A549 (cell line): ENCODE measurements at regions not wholly inside any gene's neighbourhood (a gene's known extent, or its start where the extent isn't known, plus 50 kb on each side); places are given as distances from the start of the nearest gene placed in this dataset.

Source experiments
- ATAC-seq, 2 experiments: fragments of 200-7000 bp in 1 of 2; fragments of >200 bp in 1 of 2; cut with Nextera tagmentation in 1 of 2; cut with Tn5 transposase in 1 of 2; 3 replicates each; pipeline versions ENCODE4 v1.8.0 to v1.9.1; 2018 to 2020; ENCODE audit warnings: mild to moderate bottlenecking in 1 of 2, moderate library complexity in 1 of 2
- CTCF ChIA-PET: fragments of 300-600 bp; sonication (Branson Sonifier 250); formaldehyde crosslinking; extraction: SDS; loops from one replicate; lab custom pipeline; 2021; ENCODE audit warnings: antibody characterized with exemption, inconsistent platforms; lab: Yijun Ruan, JAX
- POLR2A ChIA-PET: fragments of 350-600 bp; formaldehyde crosslinking; extraction: SDS; loops from one replicate; lab custom pipeline; 2021; ENCODE audit warnings: antibody characterized with exemption, inconsistent platforms; lab: Yijun Ruan, JAX
- DNase-seq, 2 experiments: peaks; one replicate each; pipeline versions ENCODE4 v3.0.0 to v3.0.0-alpha.2; 2011 to 2016; ENCODE audit warnings: low read depth in 1 of 2, low spot score in 1 of 2
- FAIRE-seq: peaks from 2 replicates; lab custom pipeline; 2011; peaks lifted over from hg19 to GRCh38; lab: Jason Lieb, UNC
- H3K27ac ChIP-seq, 2 experiments: fragments of >200 bp; sonication (Bioruptor Twin); formaldehyde crosslinking; 3 replicates each; pipeline ENCODE4 v1.5.1; 2016 to 2017
- H3K4me1 ChIP-seq: fragments of >200 bp; sonication (Bioruptor Twin); formaldehyde crosslinking; 3 replicates; pipeline ENCODE4 v1.6.1; 2016
- H3K4me2 ChIP-seq: fragments of >200 bp; sonication (Bioruptor Twin); formaldehyde crosslinking; 3 replicates; pipeline ENCODE4 v1.6.1; 2016
- H3K4me3 ChIP-seq: fragments of >200 bp; sonication (Bioruptor Twin); formaldehyde crosslinking; 3 replicates; pipeline ENCODE4 v1.5.1; 2016
- H3K9me3 ChIP-seq: fragments of >200 bp; sonication (Bioruptor Twin); formaldehyde crosslinking; 3 replicates; pipeline ENCODE4 v1.6.1; 2016
- EHF ChIP-seq: fragments of 250-450 bp; sonication (Bioruptor Pico); IDR thresholded peaks from 2 replicates; pipeline ENCODE4 v1.5.0; 2020; ENCODE audit warnings: mild to moderate bottlenecking
- ESRRA ChIP-seq: fragments of 150-350 bp; IDR thresholded peaks from 2 replicates; pipeline ENCODE4 v1.6.1; 2014; ENCODE audit warnings: mild to moderate bottlenecking, low read length, borderline replicate concordance
- FOSB ChIP-seq: fragments of 250-450 bp; sonication (Bioruptor Pico); IDR thresholded peaks from 2 replicates; pipeline ENCODE4 v1.5.0; 2020; ENCODE audit warnings: mild to moderate bottlenecking, moderate library complexity
- HDAC2 ChIP-seq: fragments of 200-600 bp; sonication (generic); IDR thresholded peaks from 2 replicates; pipeline ENCODE4 v1.6.1; 2016
- RFX5 ChIP-seq: fragments of 450-650 bp; IDR thresholded peaks from 2 replicates; pipeline ENCODE4 v1.7.1; 2014; ENCODE audit warnings: antibody characterized with exemption, mild to moderate bottlenecking, moderate library complexity
- SMC3 ChIP-seq: fragments of >200 bp; sonication (Bioruptor Twin); formaldehyde crosslinking; IDR thresholded peaks from 3 replicates; pipeline ENCODE4 v1.6.1; 2018; ENCODE audit warnings: inconsistent platforms
- ZFP36 ChIP-seq: fragments of 450-650 bp; IDR thresholded peaks from 2 replicates; pipeline ENCODE4 v1.6.1; 2014; ENCODE audit warnings: borderline replicate concordance; ENCODE audit not compliant: partially characterized antibody
- ZSCAN20 ChIP-seq: fragments of 250-450 bp; sonication (Bioruptor Pico); IDR thresholded peaks from 2 replicates; pipeline ENCODE4 v1.8.0; 2022; ENCODE audit warnings: mild to moderate bottlenecking, moderate library complexity
- WGBS: methylation state at CpG from one replicate; pipeline ENCODE4 v1.1.6; 2017; ENCODE audit errors: missing lambda C conversion rate; 5-methylcytosine and 5-hydroxymethylcytosine counted together
- TF ChIP-seq, protein P1 (sequence below): IDR thresholded peaks from 2 replicates; pipeline ENCODE4 v1.6.1; 2012
- TF ChIP-seq, protein P2 (sequence below): fragments of 250-450 bp; sonication (Bioruptor Pico); IDR thresholded peaks from 2 replicates; pipeline ENCODE4 v1.5.0; 2020; ENCODE audit warnings: low read depth, mild to moderate bottlenecking, moderate library complexity
- TF ChIP-seq, protein P3 (sequence below): fragments of 200-600 bp; sonication (generic); IDR thresholded peaks from 2 replicates; pipeline ENCODE4 v1.6.1; 2016; ENCODE audit warnings: antibody characterized with exemption, mild to moderate bottlenecking, moderate library complexity
- TF ChIP-seq, protein P4 (sequence below): fragments of >200 bp; sonication (Bioruptor Twin); formaldehyde crosslinking; IDR thresholded peaks from 2 replicates; pipeline ENCODE4 v1.6.1; 2016
- TF ChIP-seq, protein P5 (sequence below): fragments of >200 bp; sonication (Bioruptor Twin); formaldehyde crosslinking; IDR thresholded peaks from 3 replicates; pipeline ENCODE4 v1.5.1; 2016

DNA sequence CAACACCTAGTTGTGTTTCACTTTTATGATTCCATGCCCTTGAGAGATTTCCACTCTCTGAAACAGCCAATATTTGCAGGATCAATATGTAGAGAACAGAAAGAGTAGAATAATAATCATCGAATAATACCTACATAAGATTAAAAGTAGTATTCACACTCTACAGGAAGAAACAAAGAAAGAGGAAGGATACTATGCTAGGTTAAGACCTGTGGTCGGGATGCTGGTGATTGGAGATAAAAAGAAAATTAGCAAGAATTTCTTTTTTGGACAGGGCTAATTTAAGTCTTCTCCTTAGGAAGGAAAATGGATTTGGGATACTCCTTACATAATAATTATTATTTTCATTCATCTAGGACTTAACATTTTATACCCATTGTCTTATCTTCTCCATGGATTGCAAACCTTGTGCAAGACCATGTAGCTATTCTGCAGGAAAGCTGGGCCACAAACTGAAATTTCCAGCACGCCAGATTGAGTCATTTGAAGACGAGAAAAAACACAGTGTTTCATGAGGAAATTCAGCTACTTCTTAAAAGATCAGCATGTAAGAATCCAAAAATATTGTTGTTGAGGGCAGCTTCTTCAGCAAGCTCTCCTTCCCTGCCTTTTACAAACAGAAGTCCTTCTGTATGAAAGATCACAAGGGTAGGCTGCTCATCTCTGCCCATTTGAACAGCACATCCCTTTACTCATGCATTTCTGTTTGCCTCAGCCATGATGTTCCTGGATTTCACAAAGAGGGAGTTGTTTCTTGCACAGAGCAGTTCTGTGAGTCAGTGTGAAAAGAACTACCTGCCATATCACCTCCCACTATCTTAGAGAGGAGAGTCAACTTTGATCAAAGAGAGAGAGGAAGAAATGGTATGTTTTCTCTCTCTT, 90.7 kb downstream of the FAM76B start:
- TF ChIP-seq, protein P1, sequence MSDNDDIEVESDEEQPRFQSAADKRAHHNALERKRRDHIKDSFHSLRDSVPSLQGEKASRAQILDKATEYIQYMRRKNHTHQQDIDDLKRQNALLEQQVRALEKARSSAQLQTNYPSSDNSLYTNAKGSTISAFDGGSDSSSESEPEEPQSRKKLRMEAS, result no peak
- TF ChIP-seq RFX5, result no peak
- no peak for TF ChIP-seq HDAC2
- no peak for TF ChIP-seq EHF
- TF ChIP-seq ZSCAN20 (CRISPR knock-in tag), result no peak
- TF ChIP-seq ZFP36, result no peak
- TF ChIP-seq, protein P2, sequence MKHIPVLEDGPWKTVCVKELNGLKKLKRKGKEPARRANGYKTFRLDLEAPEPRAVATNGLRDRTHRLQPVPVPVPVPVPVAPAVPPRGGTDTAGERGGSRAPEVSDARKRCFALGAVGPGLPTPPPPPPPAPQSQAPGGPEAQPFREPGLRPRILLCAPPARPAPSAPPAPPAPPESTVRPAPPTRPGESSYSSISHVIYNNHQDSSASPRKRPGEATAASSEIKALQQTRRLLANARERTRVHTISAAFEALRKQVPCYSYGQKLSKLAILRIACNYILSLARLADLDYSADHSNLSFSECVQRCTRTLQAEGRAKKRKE (CRISPR knock-in tag), result no peak
- FAIRE-seq (no peak), DNase-seq (no peak), ATAC-seq (no peak)
- WGBS, result 52% methylated on average over 4 of the region's 4 CpGs
- ChIA-PET CTCF (interaction anchor here (0.9 kb wide), 1 partner anchor 8 kb away, joined by 4 read pairs; no protein-coding TSS in a partner anchor), POLR2A (interaction anchor here (0.6 kb wide), 1 partner anchor 955 kb away, joined by 6 read pairs; no protein-coding TSS in a partner anchor)
- no peak overlapping the region for H3K27ac ChIP-seq
- no peak overlapping the region for H3K4me2 ChIP-seq
- no peak overlapping the region for H3K4me3 ChIP-seq
- H3K9me3 ChIP-seq, result no peaks in the 10 kb centered on the region
- no peaks in the 10 kb centered on the region for H3K4me1 ChIP-seq

DNA sequence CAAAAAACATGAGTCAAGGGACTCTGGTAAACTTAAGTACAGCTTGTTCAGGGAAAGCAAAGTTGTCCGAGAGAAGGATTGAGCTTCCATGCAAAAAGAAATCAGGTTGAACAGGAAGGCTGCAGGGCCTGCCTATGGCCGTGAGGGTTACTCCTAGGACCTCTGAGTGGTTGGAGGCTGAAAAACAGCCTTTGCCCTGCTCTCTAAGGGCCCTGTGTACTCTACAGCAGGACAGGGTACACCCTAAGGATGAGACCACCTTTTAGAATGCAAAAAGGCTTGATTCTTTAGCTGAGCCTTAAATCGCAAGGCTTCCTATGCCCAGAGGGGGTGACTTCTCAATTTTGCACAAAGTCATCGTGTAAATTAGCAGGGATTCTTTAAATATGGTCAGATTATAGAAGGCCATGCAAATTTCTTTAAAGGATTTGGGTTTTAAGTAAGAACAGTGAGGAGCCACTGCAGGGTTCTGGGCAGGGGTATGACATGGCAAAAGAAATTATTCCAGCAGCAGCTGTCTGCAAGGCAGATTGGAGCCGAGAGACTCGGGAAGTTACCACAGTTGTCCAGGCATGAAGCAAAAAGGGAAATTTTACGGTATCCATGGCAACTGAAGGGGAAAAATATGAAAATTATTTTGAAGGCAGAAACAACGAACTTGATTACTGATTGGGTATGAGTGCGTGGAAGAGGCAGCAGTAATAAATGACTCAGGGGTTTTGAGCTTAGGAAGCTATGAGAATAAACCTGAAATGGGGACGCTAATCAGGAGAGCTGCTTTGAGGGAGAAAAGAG, 91.8 kb downstream of the FAM76B start:
- Histone ChIP-seq H3K4me3 (no peak overlapping the region), H3K9me3 (no peaks in the 10 kb centered on the region), H3K4me2 (no peak overlapping the region), H3K4me1 (no peaks in the 10 kb centered on the region), H3K27ac (no peak overlapping the region)
- TF ChIP-seq, protein P2 (CRISPR knock-in tag), result no peak
- TF ChIP-seq, protein P3, sequence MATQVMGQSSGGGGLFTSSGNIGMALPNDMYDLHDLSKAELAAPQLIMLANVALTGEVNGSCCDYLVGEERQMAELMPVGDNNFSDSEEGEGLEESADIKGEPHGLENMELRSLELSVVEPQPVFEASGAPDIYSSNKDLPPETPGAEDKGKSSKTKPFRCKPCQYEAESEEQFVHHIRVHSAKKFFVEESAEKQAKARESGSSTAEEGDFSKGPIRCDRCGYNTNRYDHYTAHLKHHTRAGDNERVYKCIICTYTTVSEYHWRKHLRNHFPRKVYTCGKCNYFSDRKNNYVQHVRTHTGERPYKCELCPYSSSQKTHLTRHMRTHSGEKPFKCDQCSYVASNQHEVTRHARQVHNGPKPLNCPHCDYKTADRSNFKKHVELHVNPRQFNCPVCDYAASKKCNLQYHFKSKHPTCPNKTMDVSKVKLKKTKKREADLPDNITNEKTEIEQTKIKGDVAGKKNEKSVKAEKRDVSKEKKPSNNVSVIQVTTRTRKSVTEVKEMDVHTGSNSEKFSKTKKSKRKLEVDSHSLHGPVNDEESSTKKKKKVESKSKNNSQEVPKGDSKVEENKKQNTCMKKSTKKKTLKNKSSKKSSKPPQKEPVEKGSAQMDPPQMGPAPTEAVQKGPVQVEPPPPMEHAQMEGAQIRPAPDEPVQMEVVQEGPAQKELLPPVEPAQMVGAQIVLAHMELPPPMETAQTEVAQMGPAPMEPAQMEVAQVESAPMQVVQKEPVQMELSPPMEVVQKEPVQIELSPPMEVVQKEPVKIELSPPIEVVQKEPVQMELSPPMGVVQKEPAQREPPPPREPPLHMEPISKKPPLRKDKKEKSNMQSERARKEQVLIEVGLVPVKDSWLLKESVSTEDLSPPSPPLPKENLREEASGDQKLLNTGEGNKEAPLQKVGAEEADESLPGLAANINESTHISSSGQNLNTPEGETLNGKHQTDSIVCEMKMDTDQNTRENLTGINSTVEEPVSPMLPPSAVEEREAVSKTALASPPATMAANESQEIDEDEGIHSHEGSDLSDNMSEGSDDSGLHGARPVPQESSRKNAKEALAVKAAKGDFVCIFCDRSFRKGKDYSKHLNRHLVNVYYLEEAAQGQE, result no peak
- TF ChIP-seq, protein P4, sequence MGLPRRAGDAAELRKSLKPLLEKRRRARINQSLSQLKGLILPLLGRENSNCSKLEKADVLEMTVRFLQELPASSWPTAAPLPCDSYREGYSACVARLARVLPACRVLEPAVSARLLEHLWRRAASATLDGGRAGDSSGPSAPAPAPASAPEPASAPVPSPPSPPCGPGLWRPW, result no peak
- TF ChIP-seq FOSB (CRISPR knock-in tag), result no peak
- TF ChIP-seq ESRRA, result no peak
- TF ChIP-seq, protein P5, sequence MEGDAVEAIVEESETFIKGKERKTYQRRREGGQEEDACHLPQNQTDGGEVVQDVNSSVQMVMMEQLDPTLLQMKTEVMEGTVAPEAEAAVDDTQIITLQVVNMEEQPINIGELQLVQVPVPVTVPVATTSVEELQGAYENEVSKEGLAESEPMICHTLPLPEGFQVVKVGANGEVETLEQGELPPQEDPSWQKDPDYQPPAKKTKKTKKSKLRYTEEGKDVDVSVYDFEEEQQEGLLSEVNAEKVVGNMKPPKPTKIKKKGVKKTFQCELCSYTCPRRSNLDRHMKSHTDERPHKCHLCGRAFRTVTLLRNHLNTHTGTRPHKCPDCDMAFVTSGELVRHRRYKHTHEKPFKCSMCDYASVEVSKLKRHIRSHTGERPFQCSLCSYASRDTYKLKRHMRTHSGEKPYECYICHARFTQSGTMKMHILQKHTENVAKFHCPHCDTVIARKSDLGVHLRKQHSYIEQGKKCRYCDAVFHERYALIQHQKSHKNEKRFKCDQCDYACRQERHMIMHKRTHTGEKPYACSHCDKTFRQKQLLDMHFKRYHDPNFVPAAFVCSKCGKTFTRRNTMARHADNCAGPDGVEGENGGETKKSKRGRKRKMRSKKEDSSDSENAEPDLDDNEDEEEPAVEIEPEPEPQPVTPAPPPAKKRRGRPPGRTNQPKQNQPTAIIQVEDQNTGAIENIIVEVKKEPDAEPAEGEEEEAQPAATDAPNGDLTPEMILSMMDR, result no peak
- TF ChIP-seq SMC3, result no peak
- POLR2A ChIA-PET, result no interaction called here
- 70% methylated on average over 10 of the region's 10 CpGs for WGBS
- ATAC-seq (no peak), FAIRE-seq (no peak), DNase-seq (no peak)
- CTCF ChIA-PET, result interaction anchor here (0.9 to 1.2 kb wide), 2 partner anchors 9 to 48 kb away, joined by 3 to 4 read pairs; no protein-coding TSS in a partner anchor
